LHCN-M2 (cell line): ENCODE measurements at regions not wholly inside any gene's neighbourhood (a gene's known extent, or its start where the extent isn't known, plus 50 kb on each side); places are given as distances from the start of the nearest gene placed in this dataset.

Experiments used
- DNase-seq: peaks from one replicate; pipeline ENCODE4 v3.0.0-alpha.2; 2012; ENCODE audit warnings: low read depth

DNA sequence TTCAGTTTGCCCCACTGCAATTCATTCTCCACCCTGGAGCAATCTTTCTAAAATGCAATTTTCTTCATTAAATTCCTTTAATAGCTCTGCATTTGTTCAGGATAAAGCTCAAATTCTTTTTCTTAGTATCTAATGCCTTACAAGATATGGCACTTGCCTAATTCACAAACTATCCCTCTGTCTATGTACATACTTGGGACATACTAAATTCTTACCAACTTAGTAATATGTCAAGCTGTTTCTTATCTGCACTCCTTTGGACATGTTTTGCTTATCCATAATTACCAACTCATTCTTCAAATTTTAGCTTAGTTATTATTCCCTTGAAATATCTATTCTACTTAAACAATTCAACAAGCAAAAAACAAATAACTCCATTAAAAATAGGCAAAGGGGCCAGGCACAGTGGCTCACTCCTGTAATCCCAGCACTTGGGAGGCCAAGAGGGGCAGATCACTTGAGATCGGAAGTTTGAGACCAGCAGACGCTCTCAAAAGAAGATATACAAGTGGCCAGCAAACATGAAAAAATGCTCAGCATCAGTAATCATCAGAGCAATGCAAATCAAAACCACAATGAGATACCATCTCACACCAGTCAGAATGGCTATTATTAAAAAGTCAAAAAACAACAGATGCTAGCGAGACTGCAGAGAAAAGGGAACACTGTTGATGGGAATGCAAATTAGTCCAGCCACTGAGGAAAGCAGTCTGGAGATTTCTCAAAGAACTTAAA is 96.9 kb downstream of the FAM76B start:
- no peak for DNase-seq

DNA sequence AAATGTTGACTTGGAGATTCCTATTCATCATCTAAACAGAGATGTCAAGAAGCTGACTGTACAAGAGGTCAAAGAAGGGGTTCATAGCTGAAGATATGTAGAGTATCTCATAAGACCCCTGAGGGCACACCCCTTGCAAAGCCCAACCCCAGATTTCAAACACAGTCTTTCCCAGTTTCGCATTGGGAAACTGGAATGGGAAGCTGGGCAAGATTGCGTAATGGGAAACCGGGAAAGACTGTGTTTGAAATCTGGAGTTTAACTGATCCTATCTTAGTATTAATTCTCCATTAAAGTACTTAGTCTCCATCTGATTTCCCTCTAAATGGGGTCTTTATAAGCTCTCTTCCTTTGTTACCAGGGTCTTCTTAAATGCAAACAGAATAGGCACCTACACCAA is 99.5 kb downstream of the FAM76B start:
- DNase-seq, result no peak

DNA sequence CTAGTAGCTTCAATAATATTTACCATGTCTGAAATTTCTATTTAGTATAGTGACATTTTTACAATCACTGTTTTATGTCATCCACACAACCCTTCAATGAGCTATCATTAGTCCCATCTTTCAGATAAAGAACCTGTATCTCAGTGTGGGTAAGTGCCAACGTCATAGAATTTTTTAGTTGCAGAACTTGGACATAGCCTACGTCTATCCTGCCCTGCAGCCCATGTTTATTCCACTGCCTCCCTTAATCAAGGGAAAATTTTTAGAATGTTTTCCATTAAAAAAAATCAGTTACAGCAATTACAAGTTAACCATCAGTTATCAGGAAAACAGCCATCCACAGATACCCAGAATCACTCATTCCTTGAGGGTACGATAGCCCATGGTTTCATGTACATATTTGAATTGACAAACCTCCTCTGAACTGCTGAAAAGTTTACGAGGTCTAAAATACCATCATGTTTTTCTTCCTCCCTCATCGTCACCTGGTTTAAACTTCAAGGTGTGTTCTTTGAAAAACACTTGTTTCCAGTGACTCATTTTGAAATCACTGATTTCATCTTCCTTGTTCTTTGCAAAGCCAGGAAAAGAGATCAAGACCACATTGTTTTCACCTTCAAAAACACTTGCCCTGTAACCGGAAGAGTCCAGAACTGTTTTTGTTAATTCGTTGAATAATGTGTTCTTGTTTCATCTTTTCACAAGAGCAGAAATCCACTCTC is 100.9 kb downstream of the FAM76B start:
- no peak for DNase-seq

DNA sequence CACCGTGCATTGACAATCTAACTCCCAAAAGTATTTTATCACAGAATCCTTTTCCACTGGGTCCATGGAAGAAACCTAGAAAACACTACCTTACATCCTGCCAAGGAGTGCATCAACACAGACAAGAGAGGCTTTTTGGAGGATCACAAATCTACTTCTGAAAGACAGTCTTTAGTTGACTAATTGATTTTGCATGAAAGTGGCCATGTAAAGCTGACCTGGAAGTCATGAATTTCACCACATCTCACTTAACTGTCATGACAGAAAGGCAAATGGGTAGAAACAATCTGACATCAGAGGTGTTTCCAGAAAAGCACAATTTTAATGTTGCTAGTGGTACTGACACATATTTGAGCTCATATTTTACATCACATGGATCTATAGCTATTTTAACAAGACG is 101.6 kb downstream of the FAM76B start:
- DNase-seq, result no peak

DNA sequence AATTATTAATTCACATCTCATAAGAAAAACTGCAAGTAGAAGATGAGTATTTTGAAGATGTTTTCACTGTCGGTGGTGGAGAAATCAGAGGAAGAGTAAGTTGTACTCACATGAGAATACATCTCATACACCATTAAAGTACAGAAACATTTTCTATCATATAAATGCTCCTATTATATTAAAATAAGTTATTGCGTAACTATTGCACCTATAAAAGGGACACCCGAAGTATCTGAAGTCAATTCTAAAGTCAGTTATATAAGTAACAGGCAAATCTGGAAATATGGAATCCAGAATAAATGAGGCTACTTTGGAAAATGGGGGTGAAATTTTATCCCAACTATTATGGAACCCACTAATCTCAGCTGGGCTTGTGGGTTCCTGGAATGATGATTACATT is 103.3 kb downstream of the FAM76B start:
- no peak for DNase-seq

DNA sequence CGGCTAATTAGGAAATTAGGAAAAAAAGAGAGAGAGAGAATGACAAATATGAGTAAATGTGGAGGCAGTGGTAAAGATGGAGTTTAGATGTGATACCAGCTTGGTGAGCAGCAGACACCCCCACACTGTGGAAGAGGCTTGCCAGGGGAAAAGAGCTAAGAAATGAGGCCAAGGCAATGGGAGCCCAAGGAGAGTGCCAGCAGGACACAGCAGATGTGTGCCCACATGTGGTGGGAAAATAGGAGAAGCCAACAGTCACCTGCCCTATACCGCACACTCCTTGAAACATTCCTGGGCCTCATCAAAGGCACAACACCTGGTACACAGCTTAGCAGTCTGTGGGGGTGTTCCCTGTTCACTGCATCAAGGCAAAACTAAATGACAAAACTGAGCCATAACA is 104.9 kb downstream of the FAM76B start:
- DNase-seq, result no peak

DNA sequence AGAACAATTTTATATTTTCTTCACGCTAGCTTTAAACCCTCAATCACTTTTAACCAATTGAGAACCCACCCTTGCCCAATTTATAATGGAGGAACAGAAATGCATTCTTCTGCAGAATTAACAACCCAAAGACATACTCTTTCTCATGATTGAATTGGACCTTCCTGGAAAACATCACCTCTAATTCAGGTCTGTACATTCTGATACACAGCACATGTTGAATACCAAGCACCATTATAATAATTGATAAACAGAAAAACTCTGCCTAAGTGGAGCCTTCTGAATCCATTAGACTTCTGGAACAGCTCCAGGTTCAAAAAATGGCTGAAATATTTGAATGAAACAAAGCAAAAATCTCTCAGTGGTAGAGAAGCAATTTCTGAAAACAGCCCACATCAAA is 105.4 kb downstream of the FAM76B start:
- DNase-seq, result no peak

DNA sequence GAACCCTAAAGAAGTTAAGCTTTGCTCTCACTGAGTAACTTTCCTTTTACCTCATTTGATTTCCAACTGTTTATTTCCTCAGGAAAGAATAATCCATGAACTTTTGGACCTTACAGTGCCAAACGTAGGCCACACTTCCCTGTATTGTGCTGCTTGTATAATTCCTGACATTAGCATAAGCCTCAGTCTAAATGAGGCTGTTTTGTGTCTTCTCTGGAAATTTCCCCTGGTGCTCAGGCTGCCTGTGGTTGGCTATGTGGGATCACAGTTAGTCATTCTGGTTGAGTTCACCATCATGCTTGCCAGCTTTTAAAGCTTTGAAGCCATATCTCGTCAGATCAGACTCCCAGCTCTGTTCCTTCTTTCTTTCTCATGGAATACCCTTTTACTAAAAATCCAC is 107.0 kb downstream of the FAM76B start:
- DNase-seq, result no peak

DNA sequence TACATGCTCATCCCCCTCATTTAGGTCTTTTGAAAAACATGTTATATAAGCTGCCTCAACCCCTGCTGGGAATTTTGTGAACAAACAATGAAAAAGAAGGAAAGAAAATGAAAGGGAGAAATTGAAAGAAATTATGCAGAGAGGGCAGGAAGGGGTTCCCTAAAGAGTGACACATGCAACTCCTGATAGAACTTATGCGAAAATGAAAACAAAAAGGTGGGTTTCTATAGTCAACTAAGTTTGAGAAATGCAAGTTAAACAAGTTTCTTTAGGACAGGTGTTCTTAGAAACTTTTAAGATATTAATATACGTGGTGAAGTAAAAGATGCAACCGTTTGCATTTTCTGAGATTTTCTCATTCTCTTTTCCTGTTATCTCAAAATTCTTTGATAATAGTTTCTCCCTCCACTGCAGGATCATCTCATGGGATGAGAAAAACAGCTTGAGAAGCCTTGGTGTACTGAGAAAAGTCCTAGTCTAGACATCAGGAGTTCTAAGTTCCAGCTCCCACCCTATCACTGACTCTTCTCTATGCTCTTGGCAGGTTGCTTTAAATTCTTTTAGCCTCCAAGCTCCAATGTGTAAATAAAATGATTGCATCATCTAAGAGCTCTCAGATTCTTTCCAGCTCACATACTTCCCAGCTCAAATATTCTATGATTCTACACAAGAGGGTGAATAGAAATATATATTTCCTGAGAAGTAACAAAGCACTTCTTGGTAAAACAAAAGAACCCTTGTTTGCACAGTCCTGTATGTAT is 109.2 kb downstream of the FAM76B start:
- DNase-seq, result no peak

DNA sequence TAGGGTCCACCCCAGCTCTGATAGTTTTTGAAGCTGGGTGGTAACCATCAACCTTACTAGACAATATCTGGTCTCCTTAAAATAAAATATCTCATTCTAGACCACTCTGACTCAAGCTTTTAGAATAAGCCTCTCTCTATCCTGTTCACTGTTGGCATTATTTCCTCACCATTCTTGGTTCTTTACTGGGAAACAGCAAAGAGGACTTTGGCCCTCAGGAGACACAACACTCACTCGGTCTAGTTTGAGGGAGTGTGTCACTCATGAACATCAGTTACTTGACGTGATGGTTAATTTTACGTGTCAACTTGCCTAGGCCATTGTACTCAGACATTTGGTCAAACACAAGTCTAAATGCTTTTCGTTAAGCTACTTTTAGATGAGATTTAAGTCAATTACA is 110.6 kb downstream of the FAM76B start:
- no peak for DNase-seq

DNA sequence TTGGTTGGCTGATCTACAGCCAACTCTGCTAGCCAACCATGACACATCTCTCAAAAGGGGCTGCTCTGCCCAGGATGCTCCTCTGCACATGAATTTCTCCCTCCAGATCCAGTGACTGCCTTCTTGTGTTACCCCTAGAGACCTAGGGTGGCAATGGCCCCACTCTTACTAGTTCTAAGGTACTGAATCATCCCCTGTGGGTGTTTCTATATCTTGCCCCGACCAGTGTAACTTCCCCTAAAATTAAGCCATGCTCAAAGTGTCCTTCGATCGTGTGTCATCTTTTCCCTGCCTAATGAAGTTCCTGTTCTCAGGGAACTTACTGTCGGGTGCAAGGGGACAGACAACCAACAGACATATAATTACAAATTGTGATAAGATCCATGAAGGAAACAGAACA is 113.3 kb downstream of the FAM76B start:
- no peak for DNase-seq

DNA sequence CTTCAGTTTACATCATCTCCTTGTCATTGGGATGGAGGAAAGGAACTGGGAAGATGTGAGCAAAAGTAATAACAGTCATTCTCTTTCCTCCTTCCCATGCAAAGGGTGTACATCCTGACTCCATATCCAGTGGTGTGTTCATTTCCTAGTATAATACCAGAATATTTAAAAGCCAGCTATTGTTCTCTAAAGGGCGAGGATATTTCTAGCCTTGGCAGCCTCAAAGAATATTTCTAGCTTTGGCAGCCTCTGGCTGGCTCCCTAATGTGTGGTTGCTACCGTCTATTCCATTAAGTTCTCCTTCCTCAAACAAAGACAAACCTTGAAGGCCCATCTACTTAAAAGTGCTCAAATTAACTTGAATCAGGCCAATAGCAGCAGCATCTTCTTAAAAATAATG is 114.0 kb downstream of the FAM76B start:
- no peak for DNase-seq

DNA sequence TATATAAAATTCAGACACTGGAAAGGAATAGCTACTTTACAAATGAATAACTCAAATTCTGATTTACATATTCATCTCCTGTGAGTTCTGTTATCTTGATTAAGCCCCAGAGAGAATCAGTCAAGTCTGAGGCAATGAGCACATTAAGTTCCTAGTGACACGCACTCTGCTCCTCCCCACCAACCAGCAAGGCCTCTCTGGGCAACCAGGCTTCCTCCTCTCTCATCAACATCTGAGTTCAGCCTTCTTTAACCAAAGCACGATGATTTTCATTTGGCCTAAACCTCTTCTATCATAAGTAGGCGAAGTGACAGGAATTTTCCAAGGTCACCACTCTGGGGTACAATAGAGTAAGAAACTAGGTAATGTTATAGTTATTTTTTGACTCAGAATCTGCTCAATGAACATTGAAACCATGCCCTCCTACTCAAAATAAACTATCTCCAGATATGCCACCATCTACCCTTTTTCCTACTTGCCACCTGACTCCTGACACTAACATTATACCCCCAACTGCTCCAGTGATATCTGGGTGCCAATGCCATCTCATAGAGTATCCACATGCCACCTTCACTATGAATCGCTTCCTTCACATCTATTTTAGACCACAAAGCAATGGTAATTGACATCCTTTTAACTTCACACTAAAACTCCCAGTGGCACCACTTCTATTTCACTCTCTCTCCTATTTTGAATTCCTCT is 114.8 kb downstream of the FAM76B start:
- no peak for DNase-seq

DNA sequence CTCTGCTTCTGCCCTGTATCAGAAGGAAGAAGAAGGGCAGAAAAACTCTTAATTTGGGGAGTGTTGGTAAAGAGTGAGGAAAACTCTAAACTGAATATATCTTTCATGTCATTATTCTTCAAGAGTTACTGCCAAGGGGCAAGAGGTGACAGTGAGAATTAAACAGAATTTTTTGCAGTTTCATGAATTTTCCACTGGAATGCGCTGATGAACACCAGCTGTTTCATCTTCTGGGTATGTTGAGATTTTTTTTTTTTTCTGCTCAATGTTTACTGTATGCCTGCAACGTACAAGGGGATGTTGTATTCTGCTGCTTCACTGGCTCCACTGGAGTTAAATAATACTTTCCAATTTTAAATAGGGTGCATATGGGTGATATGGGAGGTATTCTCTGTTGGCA is 117.8 kb downstream of the FAM76B start:
- DNase-seq, result no peak

DNA sequence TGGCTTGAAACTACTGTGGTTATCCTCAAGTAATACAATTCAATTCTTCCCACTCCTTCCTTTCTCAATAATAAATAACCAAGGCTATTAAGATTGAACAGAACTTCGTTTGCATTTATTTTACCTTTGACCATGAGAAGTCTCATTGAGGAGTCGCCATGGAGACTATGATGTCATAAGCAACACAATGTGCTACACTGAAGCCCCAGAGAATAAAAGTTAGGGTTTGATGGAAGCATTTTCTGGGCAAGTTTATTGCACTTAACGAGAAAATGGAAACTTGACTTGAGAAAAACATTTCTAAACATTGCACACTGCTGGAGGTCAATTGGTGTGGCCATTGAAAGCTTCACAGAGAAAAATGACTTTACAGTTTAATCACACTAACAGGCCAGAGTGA is 121.5 kb downstream of the FAM76B start:
- no peak for DNase-seq

DNA sequence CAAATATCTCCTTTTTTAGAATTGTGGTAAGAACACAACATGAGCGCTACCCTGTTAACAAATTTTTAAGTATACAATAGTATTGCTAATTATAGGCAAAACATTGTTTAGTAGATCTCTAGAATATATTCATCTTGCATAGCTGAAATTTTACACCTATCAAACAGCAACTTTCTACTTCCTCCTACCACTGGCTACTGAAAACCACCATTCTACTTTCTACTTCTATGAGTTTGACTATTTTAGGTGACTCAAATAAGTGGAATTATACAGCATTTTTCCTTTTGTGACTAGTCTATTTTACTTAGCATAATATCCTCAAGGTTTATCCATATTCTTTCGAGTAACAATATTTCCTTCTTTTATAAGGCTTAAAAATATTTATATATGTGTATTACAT is 128.4 kb downstream of the FAM76B start:
- no peak for DNase-seq

DNA sequence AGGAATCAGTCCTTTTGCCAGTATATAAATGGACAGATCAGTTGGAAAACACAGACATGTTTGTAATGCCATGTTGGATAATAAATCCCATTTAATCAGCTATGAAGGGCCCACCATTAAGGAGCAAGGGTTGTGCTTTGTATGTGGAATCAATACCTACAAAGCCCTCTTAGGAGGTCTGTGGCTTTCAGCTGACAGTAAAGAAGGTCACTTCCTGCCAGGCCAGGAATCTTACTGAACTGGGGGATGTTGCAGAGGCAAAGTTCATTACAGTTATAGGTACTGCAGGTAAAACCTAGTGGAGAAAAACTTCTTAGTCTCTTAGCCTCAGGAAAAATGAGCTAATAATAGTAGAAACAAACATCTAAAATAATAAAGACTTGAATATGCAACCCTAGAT is 129.5 kb downstream of the FAM76B start:
- DNase-seq, result no peak

DNA sequence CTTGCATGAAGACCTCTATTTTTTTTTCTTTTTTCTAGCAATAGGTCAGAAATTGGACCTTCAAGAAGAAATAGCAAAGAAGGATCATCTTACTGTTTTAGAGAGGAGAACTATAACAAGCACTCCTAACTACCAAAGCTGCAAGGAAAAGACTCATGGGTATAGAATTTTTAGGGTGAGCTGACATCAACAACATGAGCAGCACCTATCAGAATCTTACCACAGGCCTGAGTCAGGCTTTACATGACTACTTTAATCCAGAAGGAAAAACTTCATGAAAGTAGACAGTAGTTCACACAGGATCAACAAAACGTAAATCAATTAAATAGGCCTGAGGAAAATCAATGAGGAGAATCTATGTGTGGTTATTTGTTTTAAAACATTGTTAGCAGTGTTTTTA is 130.5 kb downstream of the FAM76B start:
- DNase-seq, result no peak

DNA sequence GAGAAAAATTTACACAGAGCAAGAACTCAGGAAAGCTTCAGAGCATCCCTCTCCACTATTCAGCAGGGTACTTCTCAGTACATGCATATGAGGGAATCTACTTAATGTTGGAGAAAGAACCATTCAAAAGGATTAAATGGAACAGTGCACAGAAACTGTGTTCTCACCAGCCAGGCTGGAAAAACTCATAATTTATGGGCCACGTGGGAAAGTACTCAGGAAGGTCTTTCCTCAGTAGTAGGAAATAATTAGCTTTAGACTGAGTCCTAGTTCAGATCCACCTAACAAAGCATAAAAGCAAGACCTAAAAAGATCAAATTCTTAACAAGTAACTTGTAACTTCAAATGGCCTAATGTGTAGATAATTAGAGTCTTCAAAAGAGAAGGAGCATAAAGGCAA is 134.0 kb downstream of the FAM76B start:
- DNase-seq, result no peak

DNA sequence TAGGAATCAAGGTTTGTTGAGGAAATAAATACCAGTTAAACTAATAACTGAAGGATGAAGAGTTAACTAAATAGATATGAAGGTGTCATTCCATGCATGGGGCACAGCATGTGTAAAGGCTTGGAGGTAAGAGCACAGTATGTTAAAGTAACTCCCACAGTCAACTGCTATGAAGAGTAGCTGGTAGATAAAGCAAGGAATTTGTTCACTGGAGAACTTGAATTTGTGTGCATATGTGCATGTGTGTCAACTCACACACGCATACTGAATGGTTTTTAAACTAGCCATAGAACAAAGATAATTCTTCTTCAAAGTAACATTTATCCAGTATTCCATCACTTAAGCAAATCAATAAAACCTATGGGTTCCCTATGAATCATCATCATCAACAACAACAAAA is 135.9 kb downstream of the FAM76B start:
- DNase-seq, result no peak

DNA sequence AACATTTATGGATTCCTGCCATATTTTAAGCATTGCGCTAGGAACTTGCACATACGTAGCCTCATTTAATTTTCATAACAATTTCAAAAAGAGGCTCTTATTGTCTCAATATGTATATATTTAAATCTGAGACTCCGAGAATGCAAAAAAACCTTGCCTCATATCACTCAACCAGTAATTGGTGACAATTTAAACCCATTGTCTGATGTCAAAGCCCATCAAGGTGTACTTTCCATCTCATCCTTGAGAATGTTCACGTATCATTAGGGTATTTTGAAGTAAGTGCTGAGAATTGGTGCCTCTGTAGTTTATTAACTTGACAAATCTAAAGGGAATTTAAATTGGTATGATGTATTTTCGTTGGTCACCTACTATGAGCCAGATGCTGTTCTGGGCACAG is 136.5 kb downstream of the FAM76B start:
- no peak for DNase-seq

DNA sequence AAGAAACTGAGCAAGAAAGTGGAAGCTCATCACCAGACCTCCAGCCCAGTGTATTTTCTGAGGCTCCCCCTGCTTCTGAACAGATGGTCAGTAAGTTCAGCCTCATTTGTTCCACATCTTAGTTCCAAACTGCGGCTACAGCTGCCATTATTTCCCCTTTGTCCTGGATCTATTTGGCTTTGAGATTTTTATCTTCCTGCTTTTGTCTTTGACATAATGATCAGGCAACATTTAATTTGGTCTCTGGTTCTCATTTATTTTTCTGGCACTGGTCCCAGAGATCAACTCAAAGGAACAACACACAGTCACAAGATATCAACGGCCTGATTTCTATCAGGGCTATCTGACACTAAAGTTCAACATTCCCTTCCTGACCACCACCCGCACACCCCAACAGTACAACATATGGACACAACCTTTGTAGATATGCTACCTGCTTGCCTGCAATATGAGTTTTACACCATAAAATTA is 137.5 kb downstream of the FAM76B start:
- no peak for DNase-seq
